ENCODE measurements at regions not wholly inside any gene's neighbourhood (a gene's known extent, or its start where the extent isn't known, plus 50 kb on each side); places are given as distances from the start of the nearest gene placed in this dataset.

DNA sequence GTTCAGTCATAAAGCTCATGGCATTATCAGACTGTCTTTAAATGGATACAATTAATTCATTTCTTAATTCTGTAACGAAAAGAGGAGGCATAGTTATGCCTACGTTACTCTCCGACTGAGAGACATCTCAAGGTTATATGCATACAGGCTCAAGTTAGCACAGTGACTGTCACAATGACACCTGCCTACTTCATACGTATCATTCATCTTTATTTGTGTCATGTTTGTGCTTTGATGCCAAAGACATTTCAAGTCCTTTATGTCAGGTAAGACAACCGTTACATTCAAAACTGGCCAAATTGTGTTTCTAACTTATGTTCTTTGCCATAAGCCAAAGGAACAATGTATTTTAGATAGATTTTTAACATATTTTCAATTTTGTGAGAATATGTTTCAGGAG is 328.8 kb upstream of the NRG3 start:
- Histone ChIP-seq H3K27me3 (ENCODE audit: control insufficient read depth, insufficient read depth, low read length) (no peaks in the 10 kb centered on the region), H2AFZ (ENCODE audit: low read length) (no peak overlapping the region), H4K20me1 (ENCODE audit: control insufficient read depth, extremely low read depth, insufficient read depth, low read length) (no peaks in the 10 kb centered on the region), H3K4me3 (replicated peaks in 1 of 4; ENCODE audit: control extremely low read depth in 1 of 4, insufficient read depth in 1 of 4, low read depth in 3 of 4, low read length in 4 of 4) (no peak overlapping the region), H3K4me1 (ENCODE audit: control insufficient read depth, extremely low read depth, insufficient read depth, low read length) (no peaks in the 10 kb centered on the region), H3K9ac (ENCODE audit: insufficient read depth, low read length) (no peak overlapping the region), H3K79me2 (ENCODE audit: control insufficient read depth, insufficient read depth, low read length) (no peaks in the 10 kb centered on the region), H3K9me3 (ENCODE audit: control insufficient read depth, insufficient read depth, low read depth, low read length) (no peaks in the 10 kb centered on the region), H3K27ac (ENCODE audit: insufficient read depth, low read length) (no peak overlapping the region), H3K36me3 (ENCODE audit: control insufficient read depth, insufficient read depth, low read length) (no peaks in the 10 kb centered on the region), H3K4me2 (ENCODE audit: extremely low read depth, insufficient read depth, low read length) (no peak overlapping the region)
- TF ChIP-seq EZH2 (IDR thresholded peaks at IDR 0.05; ENCODE audit: low read length, missing control alignments) = no peak
- TF ChIP-seq, protein P1, sequence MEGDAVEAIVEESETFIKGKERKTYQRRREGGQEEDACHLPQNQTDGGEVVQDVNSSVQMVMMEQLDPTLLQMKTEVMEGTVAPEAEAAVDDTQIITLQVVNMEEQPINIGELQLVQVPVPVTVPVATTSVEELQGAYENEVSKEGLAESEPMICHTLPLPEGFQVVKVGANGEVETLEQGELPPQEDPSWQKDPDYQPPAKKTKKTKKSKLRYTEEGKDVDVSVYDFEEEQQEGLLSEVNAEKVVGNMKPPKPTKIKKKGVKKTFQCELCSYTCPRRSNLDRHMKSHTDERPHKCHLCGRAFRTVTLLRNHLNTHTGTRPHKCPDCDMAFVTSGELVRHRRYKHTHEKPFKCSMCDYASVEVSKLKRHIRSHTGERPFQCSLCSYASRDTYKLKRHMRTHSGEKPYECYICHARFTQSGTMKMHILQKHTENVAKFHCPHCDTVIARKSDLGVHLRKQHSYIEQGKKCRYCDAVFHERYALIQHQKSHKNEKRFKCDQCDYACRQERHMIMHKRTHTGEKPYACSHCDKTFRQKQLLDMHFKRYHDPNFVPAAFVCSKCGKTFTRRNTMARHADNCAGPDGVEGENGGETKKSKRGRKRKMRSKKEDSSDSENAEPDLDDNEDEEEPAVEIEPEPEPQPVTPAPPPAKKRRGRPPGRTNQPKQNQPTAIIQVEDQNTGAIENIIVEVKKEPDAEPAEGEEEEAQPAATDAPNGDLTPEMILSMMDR (conservative IDR thresholded peaks at IDR 0.05 in 1 of 2, IDR thresholded peaks at IDR 0.05 in 1 of 2; ENCODE audit: low read depth in 1 of 2, low read length in 2 of 2) = no peak
- no peak for DNase-seq (ENCODE audit: low read depth in 2 of 2)

DNA sequence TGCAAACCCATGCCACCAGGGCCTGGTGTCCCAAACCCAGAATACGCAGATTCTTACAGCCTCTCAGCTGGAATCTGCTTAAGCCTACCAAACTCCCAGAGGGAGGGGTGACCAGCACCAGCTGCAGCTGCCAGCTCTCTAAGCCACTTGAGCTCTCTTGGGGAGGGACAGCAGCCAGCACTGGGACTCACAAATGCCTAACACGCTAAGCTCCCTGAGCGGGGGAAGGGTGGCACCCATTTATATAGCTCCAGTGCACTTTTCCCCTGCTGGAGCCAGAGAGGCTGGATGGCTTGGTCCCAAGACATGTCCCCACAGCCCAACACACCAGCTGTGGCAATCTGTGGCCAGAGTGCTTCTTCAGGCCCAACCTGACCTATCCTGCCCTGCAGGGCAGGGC is 326.8 kb upstream of the NRG3 start:
- no peaks in the 10 kb centered on the region for H3K4me1 ChIP-seq (ENCODE audit: control insufficient read depth, extremely low read depth, insufficient read depth, low read length)
- H3K9me3 ChIP-seq (ENCODE audit: control insufficient read depth, insufficient read depth, low read depth, low read length) = no peaks in the 10 kb centered on the region
- TF ChIP-seq, protein P1 (conservative IDR thresholded peaks at IDR 0.05 in 1 of 2, IDR thresholded peaks at IDR 0.05 in 1 of 2; ENCODE audit: low read depth in 1 of 2, low read length in 2 of 2) = no peak
- no peak for TF ChIP-seq EZH2 (IDR thresholded peaks at IDR 0.05; ENCODE audit: low read length, missing control alignments)
- H3K36me3 ChIP-seq (ENCODE audit: control insufficient read depth, insufficient read depth, low read length) = no peaks in the 10 kb centered on the region
- no peak overlapping the region for H3K4me3 ChIP-seq (replicated peaks in 1 of 4; ENCODE audit: control extremely low read depth in 1 of 4, insufficient read depth in 1 of 4, low read depth in 3 of 4, low read length in 4 of 4)
- DNase-seq (ENCODE audit: low read depth in 2 of 2) = no peak
- H3K9ac ChIP-seq (ENCODE audit: insufficient read depth, low read length) = no peak overlapping the region
- no peaks in the 10 kb centered on the region for H3K27me3 ChIP-seq (ENCODE audit: control insufficient read depth, insufficient read depth, low read length)
- H3K27ac ChIP-seq (ENCODE audit: insufficient read depth, low read length) = no peak overlapping the region
- H4K20me1 ChIP-seq (ENCODE audit: control insufficient read depth, extremely low read depth, insufficient read depth, low read length) = no peaks in the 10 kb centered on the region
- H2AFZ ChIP-seq (ENCODE audit: low read length) = no peak overlapping the region
- no peak overlapping the region for H3K4me2 ChIP-seq (ENCODE audit: extremely low read depth, insufficient read depth, low read length)
- no peaks in the 10 kb centered on the region for H3K79me2 ChIP-seq (ENCODE audit: control insufficient read depth, insufficient read depth, low read length)

DNA sequence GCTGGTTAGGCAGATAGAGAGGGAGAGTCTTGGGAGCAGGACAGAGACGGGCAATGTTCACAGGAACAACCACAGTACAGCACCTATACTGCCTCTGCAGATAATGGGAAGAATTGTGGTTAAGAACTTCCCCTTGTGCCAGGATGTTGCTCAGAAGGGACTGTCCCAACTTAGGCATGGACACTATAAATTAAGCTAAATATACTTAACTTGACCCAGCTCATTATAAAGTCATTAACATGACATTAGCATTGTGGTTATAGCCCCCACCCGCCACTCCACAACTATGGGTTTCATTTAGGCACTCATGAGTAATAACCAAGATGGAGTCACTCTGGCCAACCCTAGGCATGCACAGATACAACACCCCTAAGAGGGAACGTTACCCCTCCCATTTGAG is 310.9 kb upstream of the NRG3 start:
- no peaks in the 10 kb centered on the region for H4K20me1 ChIP-seq (ENCODE audit: control insufficient read depth, extremely low read depth, insufficient read depth, low read length)
- H3K4me3 ChIP-seq (replicated peaks in 1 of 4; ENCODE audit: control extremely low read depth in 1 of 4, insufficient read depth in 1 of 4, low read depth in 3 of 4, low read length in 4 of 4) = no peak overlapping the region
- DNase-seq (ENCODE audit: low read depth in 2 of 2) = no peak
- no peak overlapping the region for H2AFZ ChIP-seq (ENCODE audit: low read length)
- no peak overlapping the region for H3K27ac ChIP-seq (ENCODE audit: insufficient read depth, low read length)
- no peaks in the 10 kb centered on the region for H3K27me3 ChIP-seq (ENCODE audit: control insufficient read depth, insufficient read depth, low read length)
- H3K9me3 ChIP-seq (ENCODE audit: control insufficient read depth, insufficient read depth, low read depth, low read length) = no peaks in the 10 kb centered on the region
- H3K9ac ChIP-seq (ENCODE audit: insufficient read depth, low read length) = no peak overlapping the region
- no peaks in the 10 kb centered on the region for H3K79me2 ChIP-seq (ENCODE audit: control insufficient read depth, insufficient read depth, low read length)
- no peak overlapping the region for H3K4me2 ChIP-seq (ENCODE audit: extremely low read depth, insufficient read depth, low read length)
- H3K36me3 ChIP-seq (ENCODE audit: control insufficient read depth, insufficient read depth, low read length) = no peaks in the 10 kb centered on the region
- no peak for TF ChIP-seq EZH2 (IDR thresholded peaks at IDR 0.05; ENCODE audit: low read length, missing control alignments)
- TF ChIP-seq, protein P1 (conservative IDR thresholded peaks at IDR 0.05 in 1 of 2, IDR thresholded peaks at IDR 0.05 in 1 of 2; ENCODE audit: low read depth in 1 of 2, low read length in 2 of 2) = no peak
- H3K4me1 ChIP-seq (ENCODE audit: control insufficient read depth, extremely low read depth, insufficient read depth, low read length) = no peaks in the 10 kb centered on the region

Data from fibroblast of lung (primary cell).